NOMO-1 (cell line): ENCODE measurements at regions not wholly inside any gene's neighbourhood (a gene's known extent, or its start where the extent isn't known, plus 50 kb on each side); places are given as distances from the start of the nearest gene placed in this dataset.
"Not testable (repeated sequence)": the region's sequence is repeated elsewhere in the genome, so short reads cannot be mapped to it uniquely, and the experiment has no call there.

ENCODE experiments used
- DNase-seq, 2 experiments: peaks; one replicate each; lab custom pipeline; 2025; ENCODE audit not compliant: unreplicated experiment in 2 of 2; lab: John Stamatoyannopoulos, UW

GRCh38 chr15:96041982-96042733, 288.3 kb upstream of the NR2F2 start:
- DNase-seq = no peak

- DNase-seq = peak; percentile 84 to 92
Measured at GRCh38 chr15:96042734-96043224, 287.7 kb upstream of the NR2F2 start.

GRCh38 chr15:96043591-96044171, 286.8 kb upstream of the NR2F2 start:
- no peak for DNase-seq

DNA sequence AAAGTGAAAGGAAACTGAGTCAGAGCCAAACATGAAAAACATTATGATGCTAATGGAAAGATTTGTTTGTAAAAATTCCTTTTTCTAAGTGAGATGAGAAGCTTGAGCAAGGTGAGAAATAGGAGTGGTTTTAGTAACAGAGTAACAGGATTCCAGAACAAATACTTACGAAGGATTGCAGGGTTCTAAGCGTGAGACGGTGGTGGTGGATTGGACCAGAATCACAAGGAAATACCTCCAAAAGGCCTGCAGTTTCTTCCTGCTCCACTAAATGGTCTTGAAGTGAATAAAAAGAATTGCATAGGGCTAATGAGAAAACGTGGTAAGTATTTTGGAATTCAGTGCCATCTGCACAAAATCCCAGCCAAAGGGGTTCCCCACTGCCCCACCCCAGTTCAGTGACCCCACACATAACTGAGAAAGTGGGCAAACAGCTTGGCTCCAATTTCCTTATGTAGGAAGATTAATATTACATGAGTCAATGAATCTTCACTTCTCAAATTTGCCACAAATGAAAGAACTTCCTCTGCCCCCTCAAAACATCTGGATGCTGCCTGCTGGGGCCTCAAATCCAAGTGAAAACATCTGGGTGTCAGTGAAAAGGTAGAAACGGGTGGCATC, 283.8 kb upstream of the NR2F2 start:
- DNase-seq = peak; percentile 18 to 21

- peak in 1 of 2 experiments; percentile 12 for DNase-seq
Measured at GRCh38 chr15:96047255-96047931, 283.1 kb upstream of the NR2F2 start.

GRCh38 chr15:96049323-96049722, 281.2 kb upstream of the NR2F2 start:
- no peak for DNase-seq

DNA sequence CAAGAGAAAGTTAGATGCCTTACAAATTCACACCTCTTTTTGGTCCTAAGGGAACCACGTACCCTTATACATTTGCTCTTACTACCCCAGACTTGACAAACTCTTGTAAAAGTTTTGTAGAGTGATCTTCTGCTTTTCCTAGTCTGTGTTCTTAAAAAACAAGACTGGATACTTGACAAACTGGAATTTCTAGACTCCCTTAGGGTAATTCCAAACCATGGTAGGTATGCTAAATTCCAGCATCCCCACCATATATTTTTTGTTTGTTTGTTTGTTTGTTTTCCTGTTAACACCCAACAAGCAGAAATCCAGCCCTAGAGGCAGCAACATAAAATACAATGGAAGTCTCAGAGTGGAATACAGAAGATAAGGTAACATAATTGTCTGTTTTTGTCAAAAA, 280.7 kb upstream of the NR2F2 start:
- no peak for DNase-seq

- DNase-seq = no peak
Measured at GRCh38 chr15:96051598-96051997, 278.9 kb upstream of the NR2F2 start.

DNA sequence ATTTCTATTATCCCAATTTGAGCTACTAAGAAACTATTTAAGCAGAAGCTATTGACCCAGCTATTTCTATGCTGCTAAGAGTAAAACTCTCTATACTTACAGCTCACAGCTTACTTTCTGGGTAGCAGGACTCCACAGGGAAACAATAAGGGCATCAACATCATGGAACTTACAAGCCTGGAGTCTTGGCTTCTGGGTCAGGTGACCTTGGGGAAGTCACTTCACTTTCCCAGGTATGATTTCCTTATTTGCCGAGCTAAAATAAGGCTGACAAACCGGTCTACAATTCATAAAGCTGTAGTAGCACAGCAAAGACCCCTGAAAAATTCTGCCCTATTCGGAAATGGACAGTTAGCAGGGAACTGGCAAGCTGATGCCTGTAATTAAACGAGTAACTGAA, 278.3 kb upstream of the NR2F2 start:
- no peak for DNase-seq

DNA sequence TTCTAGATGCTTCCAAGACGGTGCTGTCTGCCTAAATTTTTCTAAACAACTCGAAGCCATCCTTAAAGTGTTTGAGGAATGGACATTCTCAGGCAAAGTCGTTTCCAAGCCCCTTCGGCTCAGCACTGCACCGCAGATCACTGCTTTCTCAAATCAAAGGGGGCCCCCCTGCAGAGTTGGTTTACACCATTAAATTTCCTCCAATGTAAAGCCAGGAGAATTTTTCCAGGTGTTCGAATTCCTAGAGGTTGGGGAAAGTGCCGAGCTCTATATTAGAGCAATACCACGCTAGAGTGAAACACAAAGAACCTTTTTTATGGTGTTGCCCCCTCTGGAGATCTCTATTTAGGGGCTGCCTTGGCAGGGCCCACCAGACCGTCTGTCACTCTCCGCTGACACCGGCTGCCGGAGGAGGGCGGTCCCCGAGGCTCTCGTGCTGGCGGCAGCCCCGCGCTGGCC, 277.9 kb upstream of the NR2F2 start:
- DNase-seq = no peak

- DNase-seq = no peak
Measured at GRCh38 chr15:96053031-96053780, 277.3 kb upstream of the NR2F2 start.

- no peak for DNase-seq
Measured at GRCh38 chr15:96053781-96054428, 276.6 kb upstream of the NR2F2 start.

GRCh38 chr15:96054621-96055020, 275.9 kb upstream of the NR2F2 start:
- no peak for DNase-seq

DNA sequence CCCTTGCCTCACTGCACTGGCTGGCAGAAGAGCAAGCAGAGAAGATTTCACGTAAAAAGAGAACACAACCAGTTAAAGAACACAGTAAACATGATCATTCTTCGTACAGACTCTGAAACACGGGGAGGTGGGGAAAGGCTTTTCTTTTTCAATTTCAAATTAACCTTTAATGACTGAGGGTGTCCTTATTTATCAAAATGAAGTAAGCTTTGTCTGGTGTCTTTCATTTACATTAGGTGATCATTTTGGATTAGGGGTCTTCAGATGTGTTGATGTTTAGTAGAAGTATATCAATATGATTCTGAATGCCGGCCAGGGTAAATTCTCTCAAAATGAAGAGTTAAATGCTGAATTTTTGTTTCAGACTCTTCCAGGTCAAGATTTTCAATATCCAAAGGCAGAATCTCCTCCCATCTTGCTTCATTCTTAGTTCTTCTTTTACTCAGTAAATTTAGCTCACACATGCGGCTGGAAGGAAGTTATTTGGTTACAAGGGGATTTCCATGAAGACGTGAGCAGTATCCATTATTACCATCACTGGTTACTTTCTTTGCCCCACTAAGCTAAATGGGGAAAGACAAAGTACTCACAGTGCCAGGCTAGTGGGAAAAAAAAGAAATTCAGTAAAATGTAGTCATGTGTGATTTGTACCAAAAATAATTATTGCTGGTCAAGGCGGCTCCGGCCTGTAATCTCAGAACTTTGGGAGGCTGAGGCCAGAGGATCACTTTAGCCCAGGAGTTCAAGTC, 272.2 kb upstream of the NR2F2 start:
- DNase-seq = peak; percentile 55 to 81

GRCh38 chr15:96058852-96059103, 271.7 kb upstream of the NR2F2 start:
- not testable (repeated sequence) for DNase-seq

GRCh38 chr15:96060591-96060990, 269.9 kb upstream of the NR2F2 start:
- not testable (repeated sequence) for DNase-seq

DNA sequence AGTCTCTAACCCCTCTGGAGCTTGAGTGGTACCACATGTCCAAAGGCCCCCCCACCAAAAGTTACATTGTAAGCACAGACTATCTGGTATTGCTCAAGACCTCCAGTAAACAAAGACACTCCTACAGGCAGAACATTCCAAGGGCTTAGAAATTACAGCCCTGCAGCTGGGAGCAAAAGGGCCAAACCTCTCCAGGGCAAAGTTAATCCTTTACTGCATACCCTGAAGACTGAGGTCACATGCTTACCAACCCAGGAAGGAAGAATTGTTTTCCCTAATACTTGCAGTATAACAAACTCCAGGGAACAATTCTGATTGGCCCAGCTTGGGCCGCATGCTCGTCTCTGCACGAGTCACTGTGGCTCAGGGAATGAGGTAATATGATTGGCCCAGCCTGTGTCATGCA, 266.1 kb upstream of the NR2F2 start:
- DNase-seq = no peak

DNA sequence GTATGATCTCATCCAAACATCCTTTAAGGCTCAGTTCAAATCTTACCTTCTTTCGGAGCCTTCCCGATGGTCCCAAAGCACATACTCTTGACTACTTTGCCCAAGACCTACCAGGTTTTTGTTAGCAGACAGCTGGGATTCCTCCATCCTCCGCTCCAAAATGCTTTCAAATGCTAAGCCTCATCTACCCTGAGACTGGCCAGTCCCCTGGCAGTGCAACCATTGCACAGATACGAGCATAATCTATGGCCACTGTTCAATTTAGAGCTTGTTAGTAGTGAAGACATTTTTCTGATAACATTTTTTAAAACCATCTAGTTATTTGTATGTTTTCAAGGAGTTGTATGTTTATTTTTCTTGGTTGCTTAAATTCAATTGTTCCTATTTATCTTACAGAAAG, 264.4 kb upstream of the NR2F2 start:
- no peak for DNase-seq

DNA sequence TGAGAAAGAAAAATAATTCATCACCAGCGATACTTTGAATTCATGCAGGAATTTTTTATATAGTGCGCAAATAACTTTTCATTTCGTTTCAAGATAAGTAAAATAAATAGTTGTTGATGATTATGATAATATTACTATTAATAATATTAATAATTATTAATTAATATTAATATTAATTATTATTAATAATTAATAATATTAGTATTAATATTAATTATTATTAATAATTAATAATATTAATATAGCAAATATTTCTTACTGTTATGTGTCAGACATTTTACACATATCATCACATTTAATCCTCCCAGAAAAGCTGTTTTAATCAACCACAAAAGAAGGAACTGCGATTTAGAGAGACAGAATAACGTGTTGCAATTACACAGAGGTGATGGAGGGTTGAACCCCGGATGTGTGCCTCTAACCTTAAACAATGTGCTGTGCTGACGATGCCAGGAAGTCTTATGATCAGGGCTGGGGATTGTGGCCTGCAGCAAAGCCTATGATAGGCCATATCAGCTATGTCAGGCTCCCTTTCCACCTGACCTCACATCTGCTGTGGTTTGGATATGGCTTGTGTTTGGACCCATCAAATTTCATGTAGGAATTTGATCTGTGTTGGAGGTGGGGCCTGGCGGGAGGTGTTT, 263.5 kb upstream of the NR2F2 start:
- DNase-seq = peak; percentile 25 to 26
